Mammary epithelial cell (primary cell): ENCODE measurements at regions not wholly inside any gene's neighbourhood (a gene's known extent, or its start where the extent isn't known, plus 50 kb on each side); places are given as distances from the start of the nearest gene placed in this dataset.

Experiments
- CTCF ChIP-seq, 2 donors: IDR thresholded peaks in 1 of 2; conservative IDR thresholded peaks in 1 of 2; 2 replicates each; pipeline ENCODE4 v1.5.1; 2011 to 2012; ENCODE audit warnings: inconsistent platforms in 2 of 2, low read length in 2 of 2, mild to moderate bottlenecking in 2 of 2, control low read depth in 1 of 2, low read depth in 1 of 2; ENCODE audit not compliant: insufficient read depth in 1 of 2; ENCODE audit errors: extremely low read depth in 1 of 2
- EZH2 ChIP-seq: IDR thresholded peaks from 2 replicates; pipeline ENCODE4 v1.6.1; 2012; ENCODE audit warnings: low read length, inconsistent platforms, borderline replicate concordance

DNA sequence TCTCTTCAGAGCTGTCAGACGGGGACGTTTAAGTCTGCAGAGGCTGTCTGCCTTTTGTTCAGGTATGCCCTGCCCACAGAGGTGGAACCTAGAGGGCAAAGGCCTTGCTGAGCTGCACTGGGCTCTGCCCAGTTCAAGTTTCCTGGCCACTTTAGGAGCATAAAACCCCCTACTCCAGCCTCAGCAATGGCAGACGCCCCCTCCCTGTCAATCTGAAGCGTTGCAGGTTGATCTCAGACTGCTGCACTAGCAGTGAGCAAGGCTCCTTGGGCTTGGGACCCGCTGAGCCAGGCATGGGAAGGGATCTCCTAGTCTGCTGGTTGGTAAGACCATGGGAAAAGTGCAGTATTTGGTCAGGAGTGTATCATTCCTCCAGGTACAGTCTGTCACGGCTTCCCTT lies 66.6 kb upstream of the TP53I11 start:
- TF ChIP-seq CTCF (conservative IDR thresholded peaks at IDR 0.05 in 1 of 2, IDR thresholded peaks at IDR 0.05 in 1 of 2; ENCODE audit: extremely low read depth in 1 of 2, insufficient read depth in 1 of 2, low read depth in 1 of 2, low read length in 2 of 2) (no peak), EZH2 (no peak)
